ENCODE measurements at regions not wholly inside any gene's neighbourhood (a gene's known extent, or its start where the extent isn't known, plus 50 kb on each side); places are given as distances from the start of the nearest gene placed in this dataset.

DNA sequence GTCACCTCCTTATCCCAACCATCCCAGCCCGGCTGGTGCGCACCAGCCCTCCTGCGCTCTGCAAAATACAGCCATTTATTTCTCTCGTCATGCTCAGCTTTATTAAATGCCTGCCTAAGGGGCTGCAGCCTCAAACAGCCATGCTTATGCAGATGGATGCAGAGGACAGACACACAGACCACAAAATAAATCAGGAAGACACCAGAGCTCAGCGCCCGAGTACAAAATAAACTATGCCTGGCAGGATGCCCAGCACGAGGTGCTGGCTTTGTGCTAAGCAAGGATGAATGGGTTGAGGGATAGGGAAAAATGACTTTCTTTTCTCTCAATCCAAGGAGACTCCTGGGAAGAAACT lies 70.5 kb downstream of the RPUSD4 start:
- H3K27ac ChIP-seq (ENCODE audit: insufficient read depth in 1 of 2, low read depth in 1 of 2, low read length in 2 of 2, poor library complexity in 1 of 2, severe bottlenecking in 2 of 2): no peak overlapping the region
- ChIA-PET POLR2A (no interaction called here), CTCF (interaction anchor here (0.9 to 1.6 kb wide), 4 partner anchors 9 to 213 kb away, joined by 3 to 4 read pairs (median 3); no protein-coding TSS in a partner anchor)
- peak in 2 of 3 donors; percentile 48 to 54 for DNase-seq
- WGBS (ENCODE audit: insufficient coverage): 35% methylated on average over 6 of the region's 7 CpGs
- no peaks in the 10 kb centered on the region for H3K36me3 ChIP-seq (ENCODE audit: control insufficient read depth in 4 of 4, insufficient read depth in 4 of 4, low read length in 3 of 4)
- peaks cover 0 to 14% (median 6%) of the 10 kb centered on the region in 5 experiments for H3K27me3 ChIP-seq (replicated peaks in 2 of 5; ENCODE audit: control insufficient read depth in 4 of 5, insufficient read depth in 5 of 5, low read length in 4 of 5)
- no peaks in the 10 kb centered on the region for H3K9me3 ChIP-seq (ENCODE audit: control extremely low read depth in 1 of 5, control insufficient read depth in 4 of 5, insufficient read depth in 2 of 5, low read depth in 1 of 5, low read length in 4 of 5)
- H3K4me3 ChIP-seq (ENCODE audit: control insufficient read depth in 1 of 7, extremely low read depth in 1 of 7, insufficient read depth in 4 of 7, low read depth in 2 of 7, low read length in 6 of 7): no peak overlapping the region
- H3K4me1 ChIP-seq (ENCODE audit: control extremely low read depth in 1 of 4, control insufficient read depth in 4 of 4, insufficient read depth in 4 of 4, low read length in 3 of 4): peaks cover 0 to 14% (median 8%) of the 10 kb centered on the region in 4 experiments

GRCh38 chr11:126140201-126140925 lies 71.1 kb downstream of the RPUSD4 start:
- Histone ChIP-seq H3K9me3 (ENCODE audit: control extremely low read depth in 1 of 5, control insufficient read depth in 4 of 5, insufficient read depth in 2 of 5, low read depth in 1 of 5, low read length in 4 of 5) (no peaks in the 10 kb centered on the region), H3K27ac (ENCODE audit: insufficient read depth in 1 of 2, low read depth in 1 of 2, low read length in 2 of 2, poor library complexity in 1 of 2, severe bottlenecking in 2 of 2) (no peak overlapping the region), H3K4me3 (ENCODE audit: control insufficient read depth in 1 of 7, extremely low read depth in 1 of 7, insufficient read depth in 4 of 7, low read depth in 2 of 7, low read length in 6 of 7) (no peak overlapping the region), H3K36me3 (ENCODE audit: control insufficient read depth in 4 of 4, insufficient read depth in 4 of 4, low read length in 3 of 4) (no peaks in the 10 kb centered on the region), H3K27me3 (replicated peaks in 2 of 5; ENCODE audit: control insufficient read depth in 4 of 5, insufficient read depth in 5 of 5, low read length in 4 of 5) (peaks cover 0 to 14% (median 8%) of the 10 kb centered on the region in 5 experiments), H3K4me1 (ENCODE audit: control extremely low read depth in 1 of 4, control insufficient read depth in 4 of 4, insufficient read depth in 4 of 4, low read length in 3 of 4) (peaks cover 0 to 14% (median 8%) of the 10 kb centered on the region in 4 experiments)
- 39% methylated on average over 4 of the region's 9 CpGs for WGBS (ENCODE audit: insufficient coverage)
- ChIA-PET CTCF (interaction anchor here (0.9 to 2.5 kb wide), 5 partner anchors 8 to 212 kb away, joined by 3 to 7 read pairs (median 3); no protein-coding TSS in a partner anchor), POLR2A (no interaction called here)
- DNase-seq: no peak

DNA sequence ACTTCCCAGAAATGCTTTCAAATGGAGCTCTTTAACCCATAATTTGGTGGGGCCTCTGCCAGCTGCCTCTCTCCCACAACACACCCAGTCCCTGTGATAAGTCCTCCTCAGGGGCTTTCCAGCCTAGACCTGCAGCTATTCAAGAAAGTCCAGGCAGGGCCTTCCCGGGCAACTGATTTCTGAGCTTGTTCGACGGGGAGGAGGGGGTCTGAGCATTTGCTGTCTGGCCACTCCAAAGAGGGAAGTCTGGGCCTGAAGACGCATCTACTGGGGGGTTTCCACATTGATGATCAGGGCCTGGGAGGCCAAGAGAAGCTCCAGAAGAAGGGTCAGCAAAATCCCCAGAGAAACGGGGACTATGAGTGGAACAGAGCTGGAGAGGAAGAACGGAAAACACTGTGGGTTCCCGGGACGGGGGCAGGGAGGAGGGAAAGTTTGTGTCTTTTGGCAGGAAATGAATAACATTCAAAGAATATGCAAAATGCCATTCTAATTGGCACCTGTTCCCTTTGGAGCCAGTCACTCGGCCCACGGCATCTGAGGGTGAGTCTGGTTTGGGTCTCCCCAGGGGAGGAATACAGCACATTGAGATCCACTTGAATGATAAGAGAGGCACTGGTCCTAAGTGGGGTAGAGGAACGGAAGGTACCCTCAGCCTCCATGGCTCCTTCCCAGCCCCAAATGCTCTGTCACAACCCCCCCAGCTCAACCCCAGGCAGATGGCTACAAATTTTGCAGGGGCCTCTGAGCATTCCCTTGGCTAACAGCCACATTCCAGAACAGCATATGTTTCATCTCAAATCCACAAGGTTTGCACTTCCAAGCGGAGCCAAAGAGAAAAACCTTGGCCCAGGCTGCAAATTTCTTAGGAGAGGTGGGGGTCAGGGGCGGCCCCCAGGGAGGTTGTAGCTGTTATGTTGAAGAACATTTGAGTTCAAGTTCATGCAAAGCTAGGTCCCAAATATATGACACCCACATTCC lies 72.0 kb downstream of the RPUSD4 start:
- Histone ChIP-seq H3K27me3 (replicated peaks in 2 of 5; ENCODE audit: control insufficient read depth in 4 of 5, insufficient read depth in 5 of 5, low read length in 4 of 5) (peaks cover 0 to 16% (median 9%) of the 10 kb centered on the region in 5 experiments), H3K9me3 (ENCODE audit: control extremely low read depth in 1 of 5, control insufficient read depth in 4 of 5, insufficient read depth in 2 of 5, low read depth in 1 of 5, low read length in 4 of 5) (no peaks in the 10 kb centered on the region), H3K4me1 (ENCODE audit: control extremely low read depth in 1 of 4, control insufficient read depth in 4 of 4, insufficient read depth in 4 of 4, low read length in 3 of 4) (peaks cover 0 to 14% (median 8%) of the 10 kb centered on the region in 4 experiments), H3K36me3 (ENCODE audit: control insufficient read depth in 4 of 4, insufficient read depth in 4 of 4, low read length in 3 of 4) (no peaks in the 10 kb centered on the region), H3K4me3 (ENCODE audit: control insufficient read depth in 1 of 7, extremely low read depth in 1 of 7, insufficient read depth in 4 of 7, low read depth in 2 of 7, low read length in 6 of 7) (no peak overlapping the region), H3K27ac (ENCODE audit: insufficient read depth in 1 of 2, low read depth in 1 of 2, low read length in 2 of 2, poor library complexity in 1 of 2, severe bottlenecking in 2 of 2) (no peak overlapping the region)
- ChIA-PET POLR2A (no interaction called here), CTCF (interaction anchor here (1.5 to 2.5 kb wide), 4 partner anchors 9 to 211 kb away, joined by 3 to 7 read pairs (median 4); no protein-coding TSS in a partner anchor)
- DNase-seq: no peak
- whole genome bisulfite sequencing (ENCODE audit: insufficient coverage): 81% methylated on average over 10 of the region's 13 CpGs

- peaks cover 0 to 14% (median 8%) of the 10 kb centered on the region in 4 experiments for H3K4me1 ChIP-seq (ENCODE audit: control extremely low read depth in 1 of 4, control insufficient read depth in 4 of 4, insufficient read depth in 4 of 4, low read length in 3 of 4)
- ChIA-PET CTCF (interaction anchor here (1.5 to 2.5 kb wide), 2 partner anchors 10 to 16 kb away, joined by 4 to 7 read pairs; no protein-coding TSS in a partner anchor), POLR2A (no interaction called here)
- WGBS (ENCODE audit: insufficient coverage): 100% methylated on average over 2 of the region's 7 CpGs
- peaks cover 0 to 17% (median 9%) of the 10 kb centered on the region in 5 experiments for H3K27me3 ChIP-seq (replicated peaks in 2 of 5; ENCODE audit: control insufficient read depth in 4 of 5, insufficient read depth in 5 of 5, low read length in 4 of 5)
- H3K4me3 ChIP-seq (ENCODE audit: control insufficient read depth in 1 of 7, extremely low read depth in 1 of 7, insufficient read depth in 4 of 7, low read depth in 2 of 7, low read length in 6 of 7): no peak overlapping the region
- H3K27ac ChIP-seq (ENCODE audit: insufficient read depth in 1 of 2, low read depth in 1 of 2, low read length in 2 of 2, poor library complexity in 1 of 2, severe bottlenecking in 2 of 2): no peak overlapping the region
- no peak for DNase-seq
- no peaks in the 10 kb centered on the region for H3K9me3 ChIP-seq (ENCODE audit: control extremely low read depth in 1 of 5, control insufficient read depth in 4 of 5, insufficient read depth in 2 of 5, low read depth in 1 of 5, low read length in 4 of 5)
- no peaks in the 10 kb centered on the region for H3K36me3 ChIP-seq (ENCODE audit: control insufficient read depth in 4 of 4, insufficient read depth in 4 of 4, low read length in 3 of 4)
Observed at GRCh38 chr11:126138636-126139035, 72.8 kb downstream of the RPUSD4 start.

DNA sequence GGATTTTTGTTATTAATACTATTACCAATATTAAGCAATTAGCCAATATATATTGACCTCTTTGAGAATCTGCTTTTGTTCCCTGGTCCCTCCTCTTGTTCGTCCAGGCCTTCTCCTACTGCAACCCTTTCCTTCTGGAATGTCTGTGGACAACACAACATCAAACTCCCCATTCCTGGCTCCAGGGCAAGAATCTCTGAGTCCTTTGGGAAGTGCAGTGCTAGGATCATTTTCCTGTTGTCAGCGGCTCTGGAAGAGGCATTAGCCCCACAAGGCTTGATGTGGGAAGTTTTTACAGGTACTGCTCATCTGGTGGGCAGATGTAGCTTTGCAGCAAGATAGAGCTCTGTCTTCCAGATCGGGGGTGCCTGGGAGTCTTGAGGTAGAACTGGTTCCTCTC lies 74.3 kb downstream of the RPUSD4 start:
- CTCF ChIA-PET: no interaction called here
- Histone ChIP-seq H3K27me3 (replicated peaks in 2 of 5; ENCODE audit: control insufficient read depth in 4 of 5, insufficient read depth in 5 of 5, low read length in 4 of 5) (peaks cover 0 to 26% (median 9%) of the 10 kb centered on the region in 5 experiments), H3K9me3 (ENCODE audit: control extremely low read depth in 1 of 5, control insufficient read depth in 4 of 5, insufficient read depth in 2 of 5, low read depth in 1 of 5, low read length in 4 of 5) (no peaks in the 10 kb centered on the region), H3K36me3 (ENCODE audit: control insufficient read depth in 4 of 4, insufficient read depth in 4 of 4, low read length in 3 of 4) (no peaks in the 10 kb centered on the region), H3K4me3 (ENCODE audit: control insufficient read depth in 1 of 7, extremely low read depth in 1 of 7, insufficient read depth in 4 of 7, low read depth in 2 of 7, low read length in 6 of 7) (no peak overlapping the region), H3K27ac (ENCODE audit: insufficient read depth in 1 of 2, low read depth in 1 of 2, low read length in 2 of 2, poor library complexity in 1 of 2, severe bottlenecking in 2 of 2) (no peak overlapping the region), H3K4me1 (ENCODE audit: control extremely low read depth in 1 of 4, control insufficient read depth in 4 of 4, insufficient read depth in 4 of 4, low read length in 3 of 4) (peaks cover 0 to 14% (median 8%) of the 10 kb centered on the region in 4 experiments)
- POLR2A ChIA-PET: no interaction called here
- no peak for DNase-seq
- WGBS (ENCODE audit: insufficient coverage): 93% methylated on average over 2 of the region's 3 CpGs

GRCh38 chr11:126136507-126136906 lies 73.8 kb upstream of the CDON start:
- POLR2A ChIA-PET: no interaction called here
- no peak overlapping the region for H3K4me3 ChIP-seq (ENCODE audit: control insufficient read depth in 1 of 7, extremely low read depth in 1 of 7, insufficient read depth in 4 of 7, low read depth in 2 of 7, low read length in 6 of 7)
- no peaks in the 10 kb centered on the region for H3K36me3 ChIP-seq (ENCODE audit: control insufficient read depth in 4 of 4, insufficient read depth in 4 of 4, low read length in 3 of 4)
- CTCF ChIA-PET: no interaction called here
- peaks cover 0 to 24% (median 9%) of the 10 kb centered on the region in 5 experiments for H3K27me3 ChIP-seq (replicated peaks in 2 of 5; ENCODE audit: control insufficient read depth in 4 of 5, insufficient read depth in 5 of 5, low read length in 4 of 5)
- 95% methylated on average over 10 of the region's 10 CpGs for WGBS (ENCODE audit: insufficient coverage)
- H3K27ac ChIP-seq (ENCODE audit: insufficient read depth in 1 of 2, low read depth in 1 of 2, low read length in 2 of 2, poor library complexity in 1 of 2, severe bottlenecking in 2 of 2): no peak overlapping the region
- DNase-seq: no peak
- peaks cover 0 to 14% (median 8%) of the 10 kb centered on the region in 4 experiments for H3K4me1 ChIP-seq (ENCODE audit: control extremely low read depth in 1 of 4, control insufficient read depth in 4 of 4, insufficient read depth in 4 of 4, low read length in 3 of 4)
- H3K9me3 ChIP-seq (ENCODE audit: control extremely low read depth in 1 of 5, control insufficient read depth in 4 of 5, insufficient read depth in 2 of 5, low read depth in 1 of 5, low read length in 4 of 5): no peaks in the 10 kb centered on the region

All from common myeloid progenitor, CD34-positive (primary cell).